Pancreas (tissue), 10 donors: ENCODE measurements at regions not wholly inside any gene's neighbourhood (a gene's known extent, or its start where the extent isn't known, plus 50 kb on each side); places are given as distances from the start of the nearest gene placed in this dataset.

ENCODE experiments used
- ATAC-seq, 4 donors: fragments of 200-7000 bp; cut with Tn5 transposase; one replicate each; pipeline versions ENCODE4 v1.8.0 to v1.9.1; 2020; ENCODE audit warnings: mild to moderate bottlenecking in 4 of 4, moderate library complexity in 4 of 4
- DNase-seq, 6 donors: peaks; one replicate each; pipeline ENCODE4 v3.0.0-alpha.2; 2020
- FAIRE-seq: peaks from 2 replicates; lab custom pipeline; 2012; peaks lifted over from hg19 to GRCh38; lab: Jason Lieb, UNC
- H3K27ac ChIP-seq, 4 donors: fragments of 200-600 bp; sonication (generic); 1 replicate in 3 of 4; 2 replicates in 1 of 4; pipeline versions ENCODE4 v1.5.0 to v1.8.0; 2020
- H3K27me3 ChIP-seq, 4 donors: fragments of 200-600 bp; one replicate each; pipeline ENCODE4 v1.8.0; 2021
- H3K36me3 ChIP-seq, 3 donors: fragments of 200-600 bp; sonication (generic) in 1 of 3; one replicate each; pipeline versions ENCODE4 v1.5.0 to v1.8.0; 2020 to 2021
- H3K4me1 ChIP-seq, 3 donors: fragments of 200-600 bp; one replicate each; pipeline ENCODE4 v1.8.0; 2021
- H3K4me3 ChIP-seq, 4 donors: fragments of 200-600 bp; sonication (generic) in 2 of 4; one replicate each; pipeline versions ENCODE4 v1.5.0 to v1.8.0; 2020 to 2021
- H3K9me3 ChIP-seq, 4 donors: fragments of 200-600 bp; one replicate each; pipeline ENCODE4 v1.8.0; 2021
- WGBS, 2 donors: extraction: QIAGEN DNeasy Blood & Tissue Kit; methylation state at CpG; one replicate each; pipeline ENCODE4 v1.1.7; 2013; 5-methylcytosine and 5-hydroxymethylcytosine counted together
- intact Hi-C, 3 donors: fragments of 100-400 bp; cut with DNase I; formaldehyde crosslinking; loops; one replicate each; pipeline versions ENCODE4 v1.11.1 to v1.14.2; 2022
- TF ChIP-seq, protein P1 (sequence below), 4 donors: fragments of 200-600 bp; sonication (generic) in 3 of 4; IDR thresholded peaks; one replicate each; pipeline versions ENCODE4 v1.5.0 to v1.8.0; 2021; ENCODE audit warnings: antibody characterized with exemption in 4 of 4
- donor health status: healthy with polysubstance abuse.
- donor health status: DM: no; HTN: no; CAD: no; lungs with moderate emphysema.
- donor health status: DM: no; HTN: no; CAD: no.
- donor health status: control.
- donor health status: control.
- donor health status: Bipolar disorder and iron deficiency.
- donor health status: DM: yes; HTN: yes; CAD: no.
- donor health status: DM: no; HTN: no; CAD: no.
- donor health status: DM: no; HTN: no; CAD: no.
- donor health status: DM: yes; HTN: yes; CAD: no.

DNA sequence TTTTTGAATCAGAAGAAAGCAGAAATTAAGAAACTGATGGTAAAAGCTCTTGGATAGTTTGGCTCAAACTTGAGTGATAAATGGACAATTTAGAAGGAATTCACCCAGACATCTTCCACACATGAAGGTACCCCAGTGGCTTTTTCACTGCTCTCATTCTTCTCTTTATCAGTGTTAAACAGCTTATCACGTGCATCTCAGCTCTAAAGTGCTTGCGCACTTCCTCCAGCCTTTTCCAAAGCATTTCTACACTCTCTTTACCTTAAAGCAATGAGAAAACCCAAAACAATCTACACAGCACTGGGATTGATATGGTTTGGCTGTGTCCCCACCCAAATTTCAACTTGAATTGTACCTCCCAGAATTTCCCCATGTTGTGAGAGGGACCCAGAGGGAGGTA, 509.1 kb upstream of the FAT1 start:
- 79 to 93% methylated on average over 2 of the region's 2 CpGs for WGBS, 2 donors
- Histone ChIP-seq H3K27ac (no peak overlapping the region), H3K27me3 (no peaks in the 10 kb centered on the region), H3K9me3 (no peaks in the 10 kb centered on the region), H3K4me3 (no peak overlapping the region), H3K4me1 (no peaks in the 10 kb centered on the region), H3K36me3 (no peaks in the 10 kb centered on the region)
- TF ChIP-seq, protein P1, sequence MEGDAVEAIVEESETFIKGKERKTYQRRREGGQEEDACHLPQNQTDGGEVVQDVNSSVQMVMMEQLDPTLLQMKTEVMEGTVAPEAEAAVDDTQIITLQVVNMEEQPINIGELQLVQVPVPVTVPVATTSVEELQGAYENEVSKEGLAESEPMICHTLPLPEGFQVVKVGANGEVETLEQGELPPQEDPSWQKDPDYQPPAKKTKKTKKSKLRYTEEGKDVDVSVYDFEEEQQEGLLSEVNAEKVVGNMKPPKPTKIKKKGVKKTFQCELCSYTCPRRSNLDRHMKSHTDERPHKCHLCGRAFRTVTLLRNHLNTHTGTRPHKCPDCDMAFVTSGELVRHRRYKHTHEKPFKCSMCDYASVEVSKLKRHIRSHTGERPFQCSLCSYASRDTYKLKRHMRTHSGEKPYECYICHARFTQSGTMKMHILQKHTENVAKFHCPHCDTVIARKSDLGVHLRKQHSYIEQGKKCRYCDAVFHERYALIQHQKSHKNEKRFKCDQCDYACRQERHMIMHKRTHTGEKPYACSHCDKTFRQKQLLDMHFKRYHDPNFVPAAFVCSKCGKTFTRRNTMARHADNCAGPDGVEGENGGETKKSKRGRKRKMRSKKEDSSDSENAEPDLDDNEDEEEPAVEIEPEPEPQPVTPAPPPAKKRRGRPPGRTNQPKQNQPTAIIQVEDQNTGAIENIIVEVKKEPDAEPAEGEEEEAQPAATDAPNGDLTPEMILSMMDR (IDR thresholded peaks at IDR 0.05): no peak
- FAIRE-seq (no peak), DNase-seq (no peak), ATAC-seq (no peak)
- intact Hi-C loops: no loop called here

DNA sequence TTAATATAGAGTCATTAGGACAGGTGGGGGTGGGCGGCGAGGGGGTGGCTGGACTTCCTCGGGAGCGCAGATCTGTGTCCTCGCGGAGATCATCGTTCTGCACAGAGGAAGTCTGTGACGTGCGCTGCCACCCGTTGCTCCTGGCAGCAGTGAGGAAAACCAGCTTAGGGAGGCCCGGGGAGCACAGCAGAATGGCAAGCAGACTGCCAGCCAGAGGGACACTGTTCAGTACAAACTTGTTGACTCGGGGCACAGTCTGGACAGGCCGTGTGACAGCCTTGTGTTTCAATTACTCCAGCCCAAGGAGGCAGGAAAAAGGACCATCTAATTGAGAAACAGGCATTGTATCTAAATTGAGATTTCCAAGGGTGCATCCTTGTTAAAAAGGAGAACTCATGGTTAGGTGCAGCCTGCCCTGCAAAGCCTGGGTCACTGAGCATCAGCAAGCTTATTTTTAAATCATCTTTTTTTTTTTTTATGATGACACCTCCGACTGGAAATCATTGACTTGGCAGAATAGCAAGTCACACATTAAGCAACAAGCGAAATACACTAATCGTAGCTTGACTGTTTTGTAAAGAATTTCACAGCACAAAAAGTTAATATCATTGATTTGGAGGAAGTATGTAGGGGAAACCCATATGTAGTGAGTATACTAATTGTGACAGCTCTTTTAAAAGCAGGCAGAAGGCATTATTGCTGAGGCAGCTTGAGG, 512.0 kb upstream of the FAT1 start:
- Histone ChIP-seq H3K27me3 (no peaks in the 10 kb centered on the region), H3K27ac (no peak overlapping the region), H3K4me3 (no peak overlapping the region), H3K36me3 (no peaks in the 10 kb centered on the region), H3K9me3 (no peaks in the 10 kb centered on the region), H3K4me1 (no peaks in the 10 kb centered on the region)
- FAIRE-seq (no peak), ATAC-seq (peak in 3 of 4 donors; percentile 24 to 84 (median 81)), DNase-seq (peak in 1 of 6 donors; percentile 4)
- TF ChIP-seq, protein P1 (IDR thresholded peaks at IDR 0.05): no peak
- WGBS, 2 donors: 79 to 80% methylated on average over 16 of the region's 16 CpGs
- intact Hi-C loops: no loop called here

DNA sequence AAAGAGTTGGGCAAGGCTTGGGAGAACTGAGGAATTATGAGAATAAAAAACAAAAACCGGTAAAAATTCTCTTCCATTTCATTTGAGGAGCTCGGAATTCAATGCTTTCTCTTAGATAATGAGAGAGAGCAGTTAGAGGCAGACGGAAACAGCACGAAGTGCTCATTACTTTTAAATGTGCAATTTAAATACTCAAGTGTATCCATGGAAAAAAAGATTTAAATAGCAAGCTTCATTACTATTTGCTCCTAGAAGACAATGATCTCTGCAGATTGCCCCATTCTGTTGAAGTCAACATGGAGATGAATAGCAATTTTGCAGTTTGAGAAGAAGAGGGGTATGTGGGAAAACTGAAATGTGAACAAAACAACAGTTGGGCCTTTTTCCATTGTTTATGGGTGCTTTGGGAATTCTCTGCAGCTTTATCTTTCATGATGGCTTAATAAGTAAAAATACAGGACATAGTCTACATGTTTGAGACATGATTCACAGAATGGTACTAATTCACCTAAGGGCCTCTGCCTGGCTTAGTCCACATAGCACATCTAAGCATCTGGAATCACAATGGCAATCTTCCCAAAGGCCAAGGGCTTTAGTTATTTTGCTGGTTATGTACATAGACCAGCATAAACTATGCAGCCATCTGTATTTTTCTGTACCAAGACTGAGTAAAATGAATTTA, 512.7 kb upstream of the FAT1 start:
- WGBS, 2 donors: 84 to 90% methylated on average over 4 of the region's 4 CpGs
- Histone ChIP-seq H3K4me1 (no peaks in the 10 kb centered on the region), H3K9me3 (no peaks in the 10 kb centered on the region), H3K27ac (no peak overlapping the region), H3K36me3 (no peaks in the 10 kb centered on the region), H3K4me3 (no peak overlapping the region), H3K27me3 (no peaks in the 10 kb centered on the region)
- no peak for DNase-seq
- intact Hi-C loops: no loop called here
- TF ChIP-seq, protein P1 (IDR thresholded peaks at IDR 0.05): no peak
- peak in 1 of 4 donors; percentile 30 for ATAC-seq
- FAIRE-seq: no peak

DNA sequence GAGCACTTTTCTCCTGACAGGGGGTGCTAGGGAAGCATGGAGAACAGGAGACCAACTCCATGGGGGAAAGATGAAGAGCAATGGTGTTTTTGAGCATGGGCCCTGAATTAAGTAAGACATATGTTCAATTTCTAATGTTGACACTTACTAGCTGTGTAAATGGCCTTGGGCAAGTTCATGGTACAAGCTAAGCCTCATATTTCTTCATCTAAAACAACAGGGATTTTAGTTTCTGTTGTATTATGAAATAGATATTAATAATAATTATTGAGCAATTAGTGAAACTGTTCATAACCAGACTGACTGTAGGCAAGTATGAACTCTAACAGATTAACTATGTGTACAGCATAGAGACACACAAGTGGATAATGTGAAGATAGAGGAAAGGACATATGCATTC, 515.0 kb upstream of the FAT1 start:
- Histone ChIP-seq H3K9me3 (no peaks in the 10 kb centered on the region), H3K27ac (no peak overlapping the region), H3K27me3 (no peaks in the 10 kb centered on the region), H3K4me1 (no peaks in the 10 kb centered on the region), H3K4me3 (no peak overlapping the region), H3K36me3 (no peaks in the 10 kb centered on the region)
- no peak for ATAC-seq
- TF ChIP-seq, protein P1 (IDR thresholded peaks at IDR 0.05): no peak
- FAIRE-seq: no peak
- no peak for DNase-seq
- intact Hi-C loops: no loop called here

DNA sequence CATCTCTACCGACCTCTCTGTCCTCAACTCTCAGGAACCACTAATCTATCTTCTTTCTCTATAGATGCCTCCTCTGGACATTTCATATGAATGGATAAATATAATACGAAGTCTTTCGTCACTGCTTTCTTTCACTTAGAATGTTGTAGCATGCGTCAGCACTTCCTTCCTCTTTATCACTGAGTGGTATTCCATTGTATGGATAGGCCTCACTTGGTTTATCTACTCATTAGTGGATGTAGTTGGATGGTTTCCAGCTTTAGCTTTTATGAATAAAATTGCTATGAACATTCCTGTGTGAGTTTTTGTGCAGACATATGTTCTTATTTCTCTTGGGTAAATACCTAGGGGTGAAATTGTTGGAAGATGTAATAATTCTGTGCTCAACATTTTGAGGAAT, 528.2 kb upstream of the FAT1 start:
- H3K9me3 ChIP-seq: no peaks in the 10 kb centered on the region
- H3K36me3 ChIP-seq: no peaks in the 10 kb centered on the region
- DNase-seq: no peak
- TF ChIP-seq, protein P1 (IDR thresholded peaks at IDR 0.05): no peak
- no peaks in the 10 kb centered on the region for H3K4me1 ChIP-seq
- no peak for ATAC-seq
- H3K27me3 ChIP-seq: no peaks in the 10 kb centered on the region
- no peak overlapping the region for H3K4me3 ChIP-seq
- 85 to 91% methylated on average over 4 of the region's 4 CpGs for WGBS, 2 donors
- no peak for FAIRE-seq
- no peak overlapping the region for H3K27ac ChIP-seq
- intact Hi-C loops: no loop called here
